HEK293T (cell line): ENCODE measurements at regions not wholly inside any gene's neighbourhood (a gene's known extent, or its start where the extent isn't known, plus 50 kb on each side); places are given as distances from the start of the nearest gene placed in this dataset.

ENCODE experiments used
- FOXK2 ChIP-seq: fragments of 450-650 bp; IDR thresholded peaks from 2 replicates; pipeline ENCODE4 v1.6.1; 2016; ENCODE audit warnings: mild to moderate bottlenecking
- ZNF384 ChIP-seq: fragments of 450-650 bp; IDR thresholded peaks from 2 replicates; pipeline ENCODE4 v1.6.1; 2016

DNA sequence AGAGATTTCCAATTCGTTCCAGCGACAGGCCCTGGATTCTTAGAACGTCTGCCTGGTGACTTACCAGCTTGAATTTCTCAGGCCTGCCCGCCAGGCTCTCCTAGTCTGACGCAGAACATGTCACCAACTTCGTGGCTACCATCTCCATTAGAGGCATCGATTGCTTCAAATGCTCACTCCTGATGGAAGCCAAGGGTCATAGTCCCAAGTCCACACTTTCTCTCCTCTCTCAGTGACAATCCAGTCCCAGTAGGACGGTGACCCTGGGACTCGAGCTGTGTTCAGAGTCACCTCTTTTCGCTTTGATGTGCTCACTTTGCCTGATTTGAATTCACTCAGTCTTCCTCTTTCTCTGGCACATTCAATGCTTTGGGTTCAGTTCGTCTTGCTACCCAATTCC, 94.8 kb downstream of the GADD45G start:
- no peak for TF ChIP-seq FOXK2
- no peak for TF ChIP-seq ZNF384
